Type B pancreatic cell (in vitro differentiated cells): ENCODE measurements at regions not wholly inside any gene's neighbourhood (a gene's known extent, or its start where the extent isn't known, plus 50 kb on each side); places are given as distances from the start of the nearest gene placed in this dataset.

Source experiments
- DNase-seq: peaks from one replicate; pipeline ENCODE4 v3.0.0; 2021; ENCODE audit warnings: mixed read lengths; ENCODE audit not compliant: unreplicated experiment; ENCODE audit errors: extremely low spot score
- H3K27ac Mint-ChIP-seq: 2 replicates; pipeline ENCODE4 v1.8.0; 2021; ENCODE audit warnings: mild to moderate bottlenecking, mixed read lengths
- H3K27me3 Mint-ChIP-seq: 2 replicates; pipeline ENCODE4 v1.8.0; 2021; ENCODE audit warnings: mixed read lengths
- H3K36me3 Mint-ChIP-seq: 2 replicates; pipeline ENCODE4 v1.8.0; 2021; ENCODE audit warnings: mixed read lengths
- H3K4me1 Mint-ChIP-seq: one replicate; pipeline ENCODE4 v1.8.0; 2021; ENCODE audit warnings: mixed read lengths; ENCODE audit not compliant: unreplicated experiment
- H3K4me3 Mint-ChIP-seq: 2 replicates; pipeline ENCODE4 v1.8.0; 2021; ENCODE audit warnings: mild to moderate bottlenecking, mixed read lengths
- H3K9me3 Mint-ChIP-seq: 2 replicates; pipeline ENCODE4 v1.8.0; 2021; ENCODE audit warnings: mixed read lengths
- TF ChIP-seq, protein P1 (sequence below): fragments of 200-600 bp; sonication (generic); conservative IDR thresholded peaks from 2 replicates; pipeline ENCODE4 v1.5.0; 2021; ENCODE audit warnings: antibody characterized with exemption, mild to moderate bottlenecking

DNA sequence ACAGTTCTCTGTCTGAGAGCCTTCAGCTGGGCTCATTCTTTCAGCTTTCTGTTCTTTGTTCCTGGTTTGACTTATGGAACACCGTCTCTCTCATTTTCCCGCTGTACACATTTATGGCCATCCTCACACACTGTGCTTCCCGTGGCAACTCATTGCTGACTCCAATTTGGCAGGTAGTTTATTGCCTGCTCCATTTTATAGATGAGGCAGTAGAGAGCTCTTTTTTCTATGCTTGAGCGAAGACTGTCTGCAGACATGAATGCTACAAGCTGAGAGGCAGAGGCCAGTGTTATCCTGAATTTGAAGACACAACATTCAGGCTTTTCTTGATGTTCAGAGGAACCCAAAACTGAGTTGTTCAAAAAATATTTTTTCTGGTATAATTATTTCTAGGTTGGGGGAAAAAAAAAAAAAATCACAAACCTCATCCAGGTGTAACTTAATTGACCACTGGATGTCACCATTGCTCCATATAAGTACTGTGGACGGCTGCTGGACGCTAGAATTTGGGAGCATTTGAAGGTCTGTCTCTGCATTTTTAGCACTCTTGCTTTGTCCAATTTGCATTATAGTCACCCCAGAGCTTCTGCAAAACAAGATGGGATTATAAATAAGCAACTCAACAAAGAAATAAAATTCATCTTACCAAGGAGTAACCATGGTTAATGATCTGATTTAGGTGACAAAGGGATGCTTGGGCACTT lies 83.5 kb downstream of the HRH4 start:
- Mint-ChIP-seq H3K9me3 (no peaks in the 10 kb centered on the region), H3K27ac (no peak overlapping the region), H3K27me3 (peaks cover 6% of the 10 kb centered on the region), H3K4me1 (peaks cover 11% of the 10 kb centered on the region), H3K36me3 (no peaks in the 10 kb centered on the region), H3K4me3 (no peak overlapping the region)
- TF ChIP-seq, protein P1, sequence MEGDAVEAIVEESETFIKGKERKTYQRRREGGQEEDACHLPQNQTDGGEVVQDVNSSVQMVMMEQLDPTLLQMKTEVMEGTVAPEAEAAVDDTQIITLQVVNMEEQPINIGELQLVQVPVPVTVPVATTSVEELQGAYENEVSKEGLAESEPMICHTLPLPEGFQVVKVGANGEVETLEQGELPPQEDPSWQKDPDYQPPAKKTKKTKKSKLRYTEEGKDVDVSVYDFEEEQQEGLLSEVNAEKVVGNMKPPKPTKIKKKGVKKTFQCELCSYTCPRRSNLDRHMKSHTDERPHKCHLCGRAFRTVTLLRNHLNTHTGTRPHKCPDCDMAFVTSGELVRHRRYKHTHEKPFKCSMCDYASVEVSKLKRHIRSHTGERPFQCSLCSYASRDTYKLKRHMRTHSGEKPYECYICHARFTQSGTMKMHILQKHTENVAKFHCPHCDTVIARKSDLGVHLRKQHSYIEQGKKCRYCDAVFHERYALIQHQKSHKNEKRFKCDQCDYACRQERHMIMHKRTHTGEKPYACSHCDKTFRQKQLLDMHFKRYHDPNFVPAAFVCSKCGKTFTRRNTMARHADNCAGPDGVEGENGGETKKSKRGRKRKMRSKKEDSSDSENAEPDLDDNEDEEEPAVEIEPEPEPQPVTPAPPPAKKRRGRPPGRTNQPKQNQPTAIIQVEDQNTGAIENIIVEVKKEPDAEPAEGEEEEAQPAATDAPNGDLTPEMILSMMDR = peak; percentile 83
- no peak for DNase-seq

DNA sequence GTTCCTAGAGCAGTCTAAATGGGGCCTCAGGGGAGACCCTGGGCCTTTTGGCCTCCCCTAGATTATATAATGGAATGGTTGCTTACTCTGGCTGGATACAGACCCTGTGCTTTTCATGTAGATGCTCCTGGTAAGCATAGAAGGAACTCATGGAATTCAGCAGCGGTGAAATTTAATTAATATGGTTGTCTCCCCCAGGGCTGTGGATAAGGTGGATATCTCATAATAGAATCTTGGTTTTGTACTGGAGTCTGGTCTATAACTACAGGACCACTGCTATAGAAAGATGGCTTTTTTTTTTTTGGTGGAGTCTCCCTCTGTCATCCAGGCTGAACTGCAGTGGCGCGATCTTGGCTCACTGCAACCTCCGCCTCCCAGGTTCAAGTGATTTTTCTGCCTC lies 84.5 kb downstream of the HRH4 start:
- Mint-ChIP-seq H3K27me3 (peaks cover 6% of the 10 kb centered on the region), H3K27ac (no peak overlapping the region), H3K36me3 (no peaks in the 10 kb centered on the region), H3K9me3 (no peaks in the 10 kb centered on the region), H3K4me1 (peaks cover 11% of the 10 kb centered on the region), H3K4me3 (no peak overlapping the region)
- no peak for DNase-seq
- TF ChIP-seq, protein P1 = no peak

DNA sequence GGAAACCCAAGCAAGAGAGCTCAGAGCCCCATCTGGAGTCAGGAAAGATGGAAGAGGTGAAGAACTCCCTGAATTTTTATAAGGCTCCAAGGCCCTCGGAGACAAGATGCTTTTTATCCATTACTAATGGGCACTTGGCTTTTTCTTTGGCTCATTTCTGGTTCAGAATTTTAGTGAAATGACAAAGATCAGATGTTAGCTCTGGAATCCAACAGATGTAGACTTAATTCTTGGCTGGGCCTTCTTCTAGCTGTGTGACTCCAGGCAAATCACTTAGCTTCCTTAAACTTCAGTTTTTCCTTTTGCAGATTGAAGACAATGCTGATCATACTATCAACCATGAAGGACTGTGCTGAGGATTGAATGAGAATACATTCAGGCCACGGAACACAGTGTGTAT lies 85.2 kb downstream of the HRH4 start:
- peaks cover 11% of the 10 kb centered on the region for H3K4me1 Mint-ChIP-seq
- peaks cover 6% of the 10 kb centered on the region for H3K27me3 Mint-ChIP-seq
- TF ChIP-seq, protein P1 = no peak
- H3K4me3 Mint-ChIP-seq = no peak overlapping the region
- H3K36me3 Mint-ChIP-seq = no peaks in the 10 kb centered on the region
- H3K27ac Mint-ChIP-seq = no peak overlapping the region
- H3K9me3 Mint-ChIP-seq = peaks cover 5% of the 10 kb centered on the region
- DNase-seq = no peak

DNA sequence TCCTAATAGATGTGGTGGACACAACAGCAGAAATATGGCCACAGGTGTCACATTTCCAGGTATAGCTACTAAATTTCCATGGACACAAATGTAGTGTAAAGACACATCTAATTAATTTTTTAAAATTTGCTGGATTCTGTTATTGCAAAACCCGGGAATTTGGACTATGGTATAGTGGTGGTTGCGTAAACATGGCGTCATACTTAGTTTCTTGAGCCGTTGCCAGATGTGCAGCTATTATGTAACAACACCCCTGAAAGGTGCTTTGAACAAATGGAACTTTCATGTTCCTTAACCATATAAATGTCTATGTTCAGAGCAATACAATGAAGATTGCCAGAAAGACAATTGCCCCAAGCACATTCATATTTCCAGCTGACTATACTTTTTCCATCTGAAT lies 85.9 kb downstream of the HRH4 start:
- H3K9me3 Mint-ChIP-seq = peaks cover 6% of the 10 kb centered on the region
- H3K4me1 Mint-ChIP-seq = peaks cover 11% of the 10 kb centered on the region
- TF ChIP-seq, protein P1 = no peak
- H3K36me3 Mint-ChIP-seq = no peaks in the 10 kb centered on the region
- H3K27me3 Mint-ChIP-seq = peaks cover 6% of the 10 kb centered on the region
- no peak for DNase-seq
- H3K4me3 Mint-ChIP-seq = no peak overlapping the region
- H3K27ac Mint-ChIP-seq = no peak overlapping the region

DNA sequence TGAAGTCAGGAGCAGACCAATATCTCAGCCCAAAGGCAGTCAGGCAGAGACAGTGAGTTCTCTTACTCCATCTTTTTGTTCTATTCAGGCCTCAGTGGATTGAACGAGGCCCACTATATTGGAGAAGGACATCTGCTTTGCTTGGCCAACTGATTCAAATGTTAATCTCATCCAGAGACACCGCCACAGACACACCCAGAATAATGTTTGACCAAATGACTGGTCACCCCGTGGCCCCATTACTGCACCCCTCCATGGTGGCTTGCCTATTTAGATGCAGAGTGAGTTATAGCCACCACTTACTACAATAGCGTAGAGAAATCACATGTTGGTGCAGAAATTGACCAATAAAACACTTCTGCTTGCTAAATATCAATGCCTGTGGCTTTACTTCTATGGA lies 88.1 kb downstream of the HRH4 start:
- TF ChIP-seq, protein P1 = no peak
- H3K27ac Mint-ChIP-seq = no peak overlapping the region
- no peak overlapping the region for H3K4me3 Mint-ChIP-seq
- H3K36me3 Mint-ChIP-seq = no peaks in the 10 kb centered on the region
- peaks cover 12% of the 10 kb centered on the region for H3K4me1 Mint-ChIP-seq
- no peak for DNase-seq
- peaks cover 10% of the 10 kb centered on the region for H3K27me3 Mint-ChIP-seq
- H3K9me3 Mint-ChIP-seq = peaks cover 6% of the 10 kb centered on the region
